ENCODE measurements at regions not wholly inside any gene's neighbourhood (a gene's known extent, or its start where the extent isn't known, plus 50 kb on each side); places are given as distances from the start of the nearest gene placed in this dataset.

DNA sequence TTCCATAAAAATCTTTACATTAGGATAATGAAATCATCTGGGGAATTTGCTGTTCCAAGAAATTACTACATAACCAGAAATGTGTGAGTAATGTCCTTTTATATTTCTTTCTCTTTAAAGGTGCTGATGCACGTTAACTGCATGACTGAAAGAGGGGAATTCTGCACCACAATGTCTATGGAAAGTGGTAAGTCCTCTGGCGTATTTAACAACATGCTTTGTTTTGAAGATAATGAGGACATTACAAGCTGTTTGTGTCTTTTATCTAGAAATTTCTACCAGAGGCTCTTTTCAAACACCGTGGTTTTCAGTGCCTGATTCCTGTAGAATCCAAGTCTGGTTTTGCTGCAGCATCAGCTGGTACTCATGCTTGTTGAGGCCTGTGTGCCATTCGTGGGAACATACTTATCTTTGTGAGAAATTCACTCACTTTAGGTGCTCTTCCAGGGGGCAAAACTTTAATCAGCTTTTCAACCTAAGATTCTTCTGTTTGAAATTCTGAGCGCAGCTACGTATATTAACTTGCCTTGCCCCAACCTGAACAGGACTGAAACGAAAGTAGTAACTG is 257.2 kb downstream of the PDHA2 start:
- no peak for DNase-seq (ENCODE audit: low spot score)

DNA sequence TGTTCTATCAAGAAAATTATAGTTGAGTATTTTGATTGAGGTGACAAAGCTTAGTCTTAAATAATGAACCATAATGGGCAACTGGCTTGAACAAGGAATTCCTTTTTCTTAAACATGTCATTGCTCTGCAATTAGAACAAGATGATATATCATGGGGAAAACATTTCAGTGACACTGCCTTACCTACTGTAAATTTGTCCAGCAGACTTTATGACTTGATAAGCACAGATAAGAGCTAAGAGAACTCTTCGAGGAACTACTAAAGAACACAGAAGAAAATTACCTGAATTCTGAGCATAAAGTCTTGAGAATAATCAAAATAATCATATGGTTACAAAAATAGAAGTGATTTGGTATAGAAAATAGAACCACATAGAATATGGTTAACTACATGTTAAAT is 257.8 kb downstream of the PDHA2 start:
- no peak for DNase-seq (ENCODE audit: low spot score)

DNA sequence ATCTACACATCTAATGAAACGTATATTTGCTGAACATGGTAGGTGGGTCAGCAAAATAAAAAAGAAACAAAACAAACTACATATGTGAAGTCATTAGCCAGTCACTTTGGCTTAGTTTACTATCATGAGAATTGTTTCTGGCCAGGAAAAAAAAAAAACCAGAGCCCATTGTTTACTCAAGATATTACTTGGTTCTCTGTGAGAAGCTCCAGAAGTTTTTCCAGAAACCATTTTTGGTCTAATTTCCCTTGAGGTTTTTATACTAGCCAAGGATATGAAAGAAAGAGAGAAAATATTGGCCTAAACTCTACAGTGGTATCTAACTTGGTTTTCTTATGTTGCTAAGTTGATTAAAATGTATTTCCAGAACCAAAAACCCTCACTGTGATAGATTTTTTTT is 259.1 kb downstream of the PDHA2 start:
- no peak for DNase-seq (ENCODE audit: low spot score)

DNA sequence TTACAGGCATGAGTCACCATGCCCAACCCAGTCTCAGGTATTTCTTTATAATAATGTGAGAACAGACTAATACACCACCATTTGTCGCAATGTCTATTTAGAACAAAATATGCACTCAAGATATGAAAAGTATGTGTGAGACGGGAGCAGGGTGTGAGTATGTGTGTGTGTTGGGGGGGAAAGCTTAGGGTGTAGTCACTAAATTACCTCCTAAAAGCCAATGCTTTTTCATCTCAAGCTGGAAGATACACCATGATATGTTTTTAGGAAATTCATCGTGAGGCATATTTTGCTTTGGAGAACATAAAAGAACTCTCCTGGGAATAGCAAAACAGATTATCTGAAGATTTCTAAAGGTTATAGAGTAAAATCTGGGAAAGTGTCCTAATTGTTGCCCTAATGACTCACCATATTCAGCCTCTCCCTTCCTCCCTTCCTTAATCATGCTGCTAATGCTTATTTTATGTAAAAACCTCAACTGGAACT is 262.7 kb downstream of the PDHA2 start:
- DNase-seq (ENCODE audit: low spot score): no peak

DNA sequence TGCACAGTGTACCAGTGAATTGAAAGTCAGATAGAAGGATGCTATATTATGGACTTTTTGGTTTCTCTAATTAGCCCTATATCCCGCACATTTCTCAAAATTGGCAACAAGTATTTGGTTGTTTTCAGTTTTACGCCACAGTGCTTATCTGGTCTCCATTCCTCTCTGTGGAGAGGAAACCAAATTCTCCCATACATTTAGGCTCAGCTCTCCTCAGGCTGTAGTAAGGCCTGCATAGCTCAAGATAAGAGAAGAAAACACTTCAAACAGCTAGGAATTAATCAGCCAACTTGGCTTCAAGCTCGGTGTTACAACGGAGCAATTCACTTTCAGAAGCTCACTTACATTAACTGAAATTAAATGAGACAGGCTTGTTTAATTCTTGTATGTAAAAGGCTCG is 263.2 kb downstream of the PDHA2 start:
- DNase-seq (ENCODE audit: low spot score): no peak

DNA sequence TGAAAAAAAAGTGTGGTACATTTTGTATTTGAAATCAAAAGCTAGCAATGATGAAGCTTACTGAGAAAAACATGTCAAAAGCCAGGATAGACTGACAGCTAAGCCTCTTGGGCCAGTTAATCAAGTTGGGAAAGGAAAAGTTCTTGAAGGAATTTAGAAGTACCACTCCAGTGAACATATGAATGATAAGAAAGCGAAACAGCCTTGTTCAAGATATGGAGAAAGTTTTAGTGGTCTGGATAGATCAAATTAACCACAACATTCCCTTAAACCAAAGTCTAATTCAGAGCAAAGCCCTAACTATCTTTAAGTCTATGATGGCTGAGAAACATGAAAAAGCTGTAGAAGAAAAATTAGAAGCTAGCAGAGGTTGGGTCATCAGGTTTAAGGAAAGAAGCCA is 268.3 kb downstream of the PDHA2 start:
- DNase-seq (ENCODE audit: low spot score): no peak

DNA sequence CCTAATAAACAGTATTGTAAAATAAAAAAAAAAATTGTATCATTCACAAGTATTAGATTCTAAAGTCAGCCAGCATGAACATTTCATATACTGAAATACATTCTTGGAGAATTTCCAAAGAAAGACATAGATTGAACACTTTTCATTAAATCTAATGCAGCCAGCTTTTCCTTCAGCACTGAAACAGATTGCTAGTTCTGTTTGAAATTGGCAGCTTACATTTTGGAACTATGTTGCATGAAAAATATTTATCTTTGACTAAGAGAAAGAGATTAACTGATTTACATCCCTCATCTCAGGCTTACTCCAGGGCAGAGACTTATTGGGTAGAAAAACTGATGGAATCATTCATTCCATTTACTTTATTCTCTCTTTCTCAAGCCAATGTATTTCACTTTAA is 272.7 kb downstream of the PDHA2 start:
- DNase-seq (ENCODE audit: low spot score): no peak

DNA sequence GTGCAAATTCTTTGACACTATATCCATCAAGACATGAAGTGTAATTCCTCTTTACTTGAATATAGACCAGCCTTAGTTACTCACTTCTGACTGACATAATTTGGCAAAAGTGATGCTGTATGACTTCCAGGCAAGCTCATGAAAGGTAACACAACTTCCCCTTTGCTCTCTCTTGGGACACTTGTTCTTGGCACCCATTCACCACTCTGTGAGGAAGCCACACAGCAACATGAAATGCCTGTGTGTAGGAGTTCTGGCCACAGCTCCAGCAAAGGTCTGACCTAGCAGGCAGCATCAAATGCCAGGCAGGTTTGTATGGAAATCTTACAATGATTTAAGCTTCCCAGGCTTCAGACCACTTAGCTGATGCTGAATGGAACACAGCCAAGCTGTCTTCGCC is 280.3 kb downstream of the PDHA2 start:
- no peak for DNase-seq (ENCODE audit: low spot score)

DNA sequence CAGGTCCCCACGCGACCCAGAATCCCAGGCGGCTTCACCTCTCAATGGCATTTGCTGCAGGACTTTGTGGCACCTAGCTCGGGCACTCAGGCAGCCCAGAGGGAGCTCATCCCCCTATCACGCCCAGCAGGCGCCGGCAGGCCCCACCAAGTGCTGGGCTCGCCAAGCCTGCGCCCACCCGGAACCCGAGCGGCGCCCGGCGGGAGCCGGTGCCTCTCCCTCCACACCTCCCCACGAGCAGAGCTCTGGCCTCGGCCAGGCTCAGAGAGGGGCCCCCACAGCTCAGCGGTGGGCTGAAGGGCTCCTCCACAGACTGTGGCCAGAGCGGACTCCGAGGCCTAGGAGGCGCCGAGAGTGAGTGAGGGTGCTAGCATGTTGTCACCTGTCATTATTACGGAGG is 286.3 kb downstream of the PDHA2 start:
- no peak for DNase-seq (ENCODE audit: low spot score)

DNA sequence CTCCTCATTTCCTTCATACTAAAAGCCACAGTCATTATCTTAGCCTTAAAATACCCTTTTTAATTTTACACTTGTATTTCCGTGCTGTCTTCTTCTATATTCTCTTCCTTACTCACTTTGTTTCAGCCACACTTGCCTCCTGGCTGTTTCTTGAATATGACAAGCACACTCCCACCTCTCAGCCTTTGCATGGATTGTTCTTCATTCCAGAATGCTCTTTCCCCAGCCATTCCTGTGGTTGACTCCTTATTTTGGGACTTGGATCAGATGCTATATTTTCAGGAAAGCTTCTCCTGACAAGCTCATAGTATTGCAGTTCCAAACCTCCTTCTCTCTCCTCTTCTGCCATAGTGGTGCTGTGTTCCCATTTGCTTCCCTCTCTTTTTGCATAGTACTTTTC is 291.3 kb downstream of the PDHA2 start:
- DNase-seq (ENCODE audit: low spot score): no peak

DNA sequence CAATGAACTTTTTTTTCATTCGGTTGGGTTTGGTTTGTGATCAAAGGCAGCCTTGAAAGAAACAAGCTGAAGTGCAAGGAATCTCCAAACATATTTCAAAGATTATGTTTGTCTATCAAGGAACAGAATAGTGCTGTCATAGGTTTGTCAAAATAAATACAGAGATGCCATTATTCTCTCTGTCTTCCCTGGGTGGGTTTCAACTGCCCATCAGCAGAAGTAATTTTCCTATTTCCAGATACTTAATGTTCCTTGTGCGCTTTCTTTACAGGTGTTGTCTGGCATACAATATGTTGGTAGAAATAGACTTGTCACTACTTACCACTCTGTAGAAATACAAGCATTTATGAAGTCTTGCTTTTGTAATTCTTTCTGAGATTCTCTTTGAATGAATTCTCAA is 294.9 kb downstream of the PDHA2 start:
- DNase-seq (ENCODE audit: low spot score): no peak

DNA sequence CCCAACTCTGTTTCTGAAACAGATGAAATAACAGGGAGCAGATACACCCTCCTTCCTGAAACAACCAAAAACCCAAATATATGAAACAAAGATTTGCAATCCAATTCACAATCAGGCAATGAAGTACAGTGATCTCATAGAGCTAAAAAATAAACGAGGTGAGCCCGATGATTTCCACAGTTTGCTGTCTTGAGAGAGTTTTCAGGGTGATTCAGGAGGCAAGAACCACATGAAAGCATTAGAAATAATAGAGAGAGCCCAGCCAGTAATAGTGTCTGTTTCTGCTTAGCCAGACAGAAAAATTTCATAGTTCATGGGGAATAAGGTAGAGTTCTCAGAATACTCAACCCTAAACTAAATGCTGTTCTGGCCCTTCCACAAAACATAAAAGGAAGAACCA is 296.2 kb downstream of the PDHA2 start:
- no peak for DNase-seq (ENCODE audit: low spot score)

DNA sequence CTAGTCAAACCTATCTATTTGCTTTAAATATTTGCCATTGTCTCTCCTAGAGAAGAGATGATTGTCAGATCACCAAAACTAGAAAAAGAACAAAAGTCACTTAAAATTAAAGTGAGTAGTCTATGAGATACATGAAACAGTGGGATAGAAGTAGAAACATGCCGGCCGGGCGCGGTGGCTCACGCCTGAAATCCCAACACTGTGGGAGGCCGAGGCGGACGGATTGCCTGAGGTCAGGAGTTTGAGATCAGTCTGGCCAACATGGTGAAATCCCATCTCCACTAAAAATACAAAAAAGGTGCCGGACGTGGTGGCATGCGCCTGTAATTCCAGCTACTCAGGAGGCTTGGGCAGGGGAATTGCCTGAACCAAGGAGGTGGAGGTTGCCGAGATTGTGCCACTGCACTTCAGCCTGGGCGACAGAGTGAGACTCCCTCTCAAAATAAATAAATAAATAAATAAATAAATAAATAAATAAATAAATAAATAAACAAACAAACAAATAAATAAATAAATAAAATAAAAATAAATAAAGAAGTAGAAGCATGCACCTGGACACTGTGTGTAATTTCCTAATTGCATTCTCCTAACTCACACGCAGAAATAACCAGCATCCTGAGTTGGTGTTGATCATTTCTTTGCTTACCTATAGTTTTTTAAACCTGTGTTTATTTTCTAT is 299.5 kb downstream of the PDHA2 start:
- DNase-seq (ENCODE audit: low spot score): no peak

DNA sequence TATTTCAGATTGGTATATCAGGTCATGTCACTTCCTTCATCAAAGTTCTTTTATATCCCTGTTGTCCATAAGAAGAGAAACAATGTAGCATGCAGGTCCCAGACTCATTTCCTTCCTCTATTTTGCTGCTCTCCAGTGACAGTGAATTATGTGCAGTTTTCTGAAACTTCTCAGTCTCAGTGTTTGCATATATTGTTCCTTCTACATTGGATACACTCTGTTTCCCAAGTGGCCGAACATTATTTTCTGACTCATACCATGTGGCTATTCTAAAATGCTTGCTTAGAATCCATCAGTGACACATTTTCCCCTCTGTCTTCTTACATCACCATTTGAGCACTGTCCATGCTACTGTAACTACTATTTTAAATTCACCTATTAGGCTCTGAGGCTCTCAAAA is 305.7 kb downstream of the PDHA2 start:
- no peak for DNase-seq (ENCODE audit: low spot score)

DNA sequence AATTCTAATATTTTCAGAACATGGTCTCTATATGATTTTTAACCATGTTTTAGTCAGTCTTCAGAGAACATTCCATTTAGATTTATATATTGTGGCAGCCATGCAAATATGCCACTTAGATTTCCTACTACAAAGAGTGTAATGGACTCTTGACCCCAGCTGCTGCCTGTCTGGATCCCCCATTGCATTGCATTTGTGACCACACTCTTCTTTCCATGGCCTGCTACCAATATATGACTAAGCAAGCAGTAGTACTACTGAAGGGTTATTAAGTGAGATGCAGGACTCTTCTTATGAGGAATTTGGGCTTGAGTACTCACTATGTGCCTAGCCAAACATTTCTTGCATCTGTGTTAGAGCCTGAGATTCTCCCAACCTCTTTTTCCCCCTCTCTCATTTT is 306.8 kb downstream of the PDHA2 start:
- no peak for DNase-seq (ENCODE audit: low spot score)

DNA sequence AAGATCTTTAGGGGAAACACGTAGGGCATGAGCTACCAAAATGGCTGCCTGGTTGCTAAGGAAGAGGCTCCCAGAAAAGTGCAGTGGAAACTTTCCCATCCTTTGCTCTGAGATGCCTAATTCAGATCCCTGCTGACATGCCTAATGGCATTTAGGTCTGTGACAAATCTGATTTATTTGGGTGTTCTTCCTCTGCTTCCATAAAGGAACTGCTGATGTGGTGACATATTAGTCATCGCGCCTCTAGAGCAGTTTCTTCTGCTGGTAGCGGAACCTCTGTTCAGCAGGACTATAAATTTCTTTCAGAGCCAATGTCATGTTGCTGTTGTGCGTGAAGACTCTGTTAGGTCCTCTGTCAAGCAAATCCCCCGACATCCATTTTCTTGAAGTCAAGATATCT is 310.0 kb downstream of the PDHA2 start:
- DNase-seq (ENCODE audit: low spot score): no peak

DNA sequence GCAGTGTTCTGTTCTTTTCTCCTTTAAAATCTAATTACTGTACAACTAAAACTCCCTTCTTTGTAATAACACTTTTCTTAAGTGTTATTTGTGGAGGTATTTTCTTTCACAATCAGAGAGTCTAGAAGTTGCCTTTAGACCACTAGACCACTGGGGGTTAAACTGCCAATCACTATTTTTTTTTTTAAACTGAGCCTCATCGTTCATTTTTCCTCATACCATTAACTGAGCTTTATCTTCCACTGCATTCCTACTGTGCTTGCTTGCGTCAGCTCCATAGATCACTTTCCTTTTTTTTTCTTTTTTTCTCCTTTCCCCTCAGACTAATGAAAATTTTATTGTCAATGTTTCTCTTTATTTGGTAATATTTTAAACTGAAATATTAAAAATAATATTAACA is 310.6 kb downstream of the PDHA2 start:
- no peak for DNase-seq (ENCODE audit: low spot score)

DNA sequence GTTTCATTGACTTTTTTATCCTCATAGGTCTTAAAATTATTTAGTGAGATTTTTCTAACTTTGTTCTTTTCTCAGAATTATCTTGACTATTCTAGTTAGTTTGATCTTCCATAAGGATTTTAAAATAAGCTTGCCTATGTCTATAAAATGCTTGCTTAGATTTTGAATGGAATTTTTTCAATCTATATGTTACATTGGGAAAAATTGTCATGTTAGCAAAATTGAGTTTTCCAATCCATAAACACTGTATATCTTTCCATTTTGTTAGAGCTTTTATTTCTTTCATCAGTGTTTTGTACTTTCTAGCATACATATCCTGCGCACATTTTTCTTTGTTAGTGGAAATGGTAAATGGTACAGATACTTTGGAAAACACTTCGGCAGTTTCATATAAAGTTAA is 312.9 kb downstream of the PDHA2 start:
- no peak for DNase-seq (ENCODE audit: low spot score)

DNA sequence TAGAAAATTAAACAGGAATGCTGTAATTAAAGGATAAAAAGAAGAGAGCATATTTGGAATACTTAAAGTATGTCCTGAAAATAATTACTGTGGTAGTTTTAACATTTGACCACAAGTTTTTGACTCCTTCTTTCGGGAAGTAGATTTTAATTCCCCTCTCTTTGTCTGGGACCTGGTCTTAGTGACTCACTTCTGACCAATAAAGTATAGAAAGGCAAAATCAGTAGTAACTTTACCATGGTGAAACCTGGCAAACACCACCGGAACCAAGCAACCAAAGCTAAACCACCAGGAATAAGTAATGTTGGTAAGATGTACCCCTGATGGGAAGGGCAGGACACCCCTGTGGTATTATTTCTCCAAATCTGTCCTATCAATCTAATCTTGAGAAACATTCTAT is 314.8 kb downstream of the PDHA2 start:
- DNase-seq (ENCODE audit: low spot score): peak; percentile 8

DNA sequence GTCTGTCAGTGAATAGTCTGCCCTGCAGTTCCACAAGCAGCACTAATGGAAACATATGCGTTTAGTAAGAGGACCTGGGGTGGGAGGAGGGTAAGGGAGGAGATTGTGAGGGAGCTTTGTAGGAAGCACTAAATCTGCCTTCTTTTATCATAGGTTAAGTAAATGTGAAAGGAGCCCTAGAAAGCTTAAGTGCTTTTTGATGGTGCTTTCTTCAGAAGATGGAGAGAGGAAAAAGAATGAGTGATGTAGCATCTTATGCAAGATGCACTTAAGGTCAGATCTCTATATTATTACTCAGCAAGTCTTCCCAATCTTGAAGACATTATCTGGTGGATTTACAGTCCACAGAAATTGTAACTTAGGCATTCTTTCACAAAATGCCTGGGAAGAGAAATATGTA is 322.7 kb downstream of the PDHA2 start:
- DNase-seq (ENCODE audit: low spot score): no peak

DNA sequence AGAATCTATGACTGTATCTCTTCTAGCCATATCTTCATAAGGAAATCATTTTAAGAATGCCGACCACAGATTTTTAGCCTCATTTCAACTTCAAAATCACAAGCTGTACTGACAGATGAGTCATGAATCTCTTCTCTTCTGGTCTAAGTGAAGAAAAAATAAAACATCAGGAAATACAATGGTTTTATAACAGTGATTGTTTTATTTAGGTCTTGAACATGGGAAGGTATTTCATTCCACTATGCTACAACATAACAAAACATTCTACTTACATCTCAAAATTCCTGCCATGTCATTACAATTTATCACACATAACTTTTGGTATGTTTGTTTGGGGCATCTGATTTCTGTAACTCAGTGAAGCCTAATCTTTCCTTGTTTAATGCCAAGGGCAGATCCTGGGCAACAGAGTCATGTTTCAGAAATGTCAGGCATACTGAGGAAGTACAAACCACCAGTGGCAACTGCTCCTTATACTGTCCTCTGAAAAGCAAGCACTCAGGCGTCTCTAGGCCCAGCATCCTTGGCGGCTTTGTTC is 325.0 kb downstream of the PDHA2 start:
- peak; percentile 55 for DNase-seq (ENCODE audit: low spot score)

DNA sequence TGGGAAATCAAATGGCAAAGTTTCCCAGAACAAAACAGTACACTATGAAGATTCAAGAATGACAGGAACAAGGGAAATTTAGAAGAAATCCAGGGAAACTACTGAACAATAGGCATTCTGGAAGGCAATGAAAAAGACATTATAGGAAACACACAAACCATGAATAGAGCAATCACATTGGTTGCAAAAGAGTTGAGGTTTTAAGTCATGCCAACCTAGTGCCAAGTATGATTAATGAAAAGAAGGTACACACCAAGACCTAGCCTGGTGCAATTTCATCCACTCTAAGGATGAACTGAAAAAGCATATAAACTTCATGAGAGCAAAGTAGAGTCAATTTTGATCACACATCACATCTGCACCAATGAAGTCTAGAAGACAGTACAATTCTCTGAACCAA is 326.9 kb downstream of the PDHA2 start:
- DNase-seq (ENCODE audit: low spot score): no peak

DNA sequence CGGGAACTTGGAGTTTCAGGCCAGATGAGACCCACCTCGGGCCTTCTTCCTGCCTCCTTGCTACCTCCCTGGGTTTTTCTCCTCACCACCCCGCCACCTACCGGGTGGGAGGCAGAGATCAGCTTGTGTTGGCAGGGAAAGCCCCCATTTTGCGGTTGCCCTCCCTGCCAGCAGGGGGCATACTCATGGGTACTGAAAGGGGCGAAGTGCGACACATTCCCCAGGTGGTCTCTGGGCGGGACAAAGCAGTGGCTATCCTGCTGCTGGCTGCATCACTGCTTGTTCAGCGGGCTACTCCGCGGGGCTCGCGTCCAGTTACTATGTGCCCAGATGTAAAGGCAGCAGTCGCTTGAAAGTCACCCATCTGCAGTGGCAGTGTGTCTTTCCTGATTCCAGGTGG is 330.3 kb downstream of the PDHA2 start:
- DNase-seq (ENCODE audit: low spot score): no peak

DNA sequence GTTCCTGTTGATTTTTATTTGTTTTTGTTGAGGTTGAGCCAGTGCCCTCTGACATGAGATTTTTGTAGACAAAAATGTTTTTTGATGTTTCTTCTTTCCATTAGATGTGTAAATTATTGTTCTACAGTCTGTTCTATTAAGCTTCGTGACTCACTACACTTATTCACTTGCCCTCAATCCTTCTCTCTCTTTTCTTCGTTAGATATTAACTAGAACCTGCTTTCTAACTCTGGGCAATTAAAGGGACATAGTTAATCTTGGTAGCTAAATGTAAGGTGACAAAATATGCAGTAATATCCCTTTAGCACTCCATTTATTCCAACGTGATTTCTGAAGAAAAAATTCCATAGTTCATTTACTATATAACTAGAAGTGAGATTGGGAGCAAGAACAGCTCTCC is 333.9 kb downstream of the PDHA2 start:
- no peak for DNase-seq (ENCODE audit: low spot score)
